PC-3 (cell line): ENCODE measurements at regions not wholly inside any gene's neighbourhood (a gene's known extent, or its start where the extent isn't known, plus 50 kb on each side); places are given as distances from the start of the nearest gene placed in this dataset.

Experiments
- ATAC-seq: fragments of 200-7000 bp; cut with Tn5 transposase; 2 replicates; pipeline ENCODE4 v1.9.1; 2020; ENCODE audit warnings: mild to moderate bottlenecking, moderate library complexity
- BruUV-seq: library from RNA; stranded (reverse); fragments of 400-500 nt; replicated peaks from 2 replicates; lab custom pipeline; 2021; lab: Mats Ljungman, UMichigan
- CTCF ChIA-PET: fragments of 300-600 bp; sonication (Branson Sonifier 250); formaldehyde crosslinking; loops from one replicate; lab custom pipeline; 2022; ENCODE audit warnings: antibody characterized with exemption; lab: Charles Lee
- POLR2A ChIA-PET: fragments of 300-600 bp; sonication (Branson Sonifier 250); formaldehyde crosslinking; loops from one replicate; lab custom pipeline; 2022; ENCODE audit warnings: antibody characterized with exemption; ENCODE audit not compliant: unreplicated experiment; lab: Charles Lee
- DNase-seq: peaks from one replicate; pipeline ENCODE4 v3.0.0-alpha.2; 2015
- H2AFZ ChIP-seq: fragments of 300-600 bp; sonication (generic); 2 replicates; pipeline ENCODE4 v1.6.0; 2016; ENCODE audit warnings: antibody characterized with exemption, low read length
- H3F3A ChIP-seq: fragments of 300-600 bp; sonication (generic); one replicate; pipeline ENCODE4 v1.6.0; 2017; ENCODE audit warnings: antibody characterized with exemption, low read length, control low read depth, mild to moderate bottlenecking; ENCODE audit not compliant: unreplicated experiment
- H3K27ac ChIP-seq: fragments of 300-600 bp; sonication (generic); 2 replicates; pipeline ENCODE4 v1.5.1; 2016; ENCODE audit warnings: mild to moderate bottlenecking, low read length
- H3K27me3 ChIP-seq: fragments of 300-600 bp; sonication (generic); 2 replicates; pipeline ENCODE4 v1.6.1; 2016; ENCODE audit warnings: low read length, mixed read lengths
- H3K36me3 ChIP-seq: fragments of 300-600 bp; sonication (generic); 2 replicates; pipeline ENCODE4 v1.6.1; 2016; ENCODE audit warnings: low read depth, mixed run types, low read length, mixed read lengths
- H3K4me1 ChIP-seq: fragments of 300-600 bp; sonication (generic); 2 replicates; pipeline ENCODE4 v1.5.1; 2016; ENCODE audit warnings: low read length; ENCODE audit not compliant: insufficient read depth
- H3K4me2 ChIP-seq: fragments of 300-600 bp; sonication (generic); 2 replicates; pipeline ENCODE4 v1.6.0; 2016; ENCODE audit warnings: low read length
- H3K4me3 ChIP-seq: fragments of 300-600 bp; sonication (generic); 2 replicates; pipeline ENCODE4 v1.5.1; 2016; ENCODE audit warnings: mild to moderate bottlenecking, low read length, mixed read lengths
- H3K79me2 ChIP-seq: fragments of 300-600 bp; sonication (generic); 2 replicates; pipeline ENCODE4 v1.6.1; 2017; ENCODE audit warnings: low read length, mixed read lengths
- H3K9ac ChIP-seq: fragments of 300-600 bp; sonication (generic); 2 replicates; pipeline ENCODE4 v1.6.0; 2016; ENCODE audit warnings: mild to moderate bottlenecking, low read length
- H3K9me2 ChIP-seq: fragments of 300-600 bp; sonication (generic); replicated peaks from 2 replicates; pipeline ENCODE4 v1.6.1; 2016; ENCODE audit warnings: mixed run types, low read length, mixed read lengths
- H3K9me3 ChIP-seq: fragments of 300-600 bp; sonication (generic); 2 replicates; pipeline ENCODE4 v1.6.1; 2016; ENCODE audit warnings: low read length, mixed read lengths
- H4K20me1 ChIP-seq: fragments of 300-600 bp; sonication (generic); 2 replicates; pipeline ENCODE4 v1.6.1; 2016; ENCODE audit warnings: low read length, mixed read lengths
- CTCF ChIP-seq: fragments of 300-600 bp; sonication (generic); conservative IDR thresholded peaks from 2 replicates; pipeline ENCODE4 v1.5.1; 2017; ENCODE audit warnings: antibody characterized with exemption, low read depth, mild to moderate bottlenecking, low read length
- EZH2 ChIP-seq: fragments of 300-600 bp; sonication (generic); IDR thresholded peaks from one replicate; pipeline ENCODE4 v1.6.1; 2017; ENCODE audit warnings: antibody characterized with exemption, mild to moderate bottlenecking, low read length; ENCODE audit not compliant: unreplicated experiment
- EZH2phosphoT487 ChIP-seq: fragments of 300-600 bp; sonication (generic); IDR thresholded peaks from 2 replicates; pipeline ENCODE4 v1.6.1; 2018; ENCODE audit warnings: mild to moderate bottlenecking, antibody characterized with exemption, low read length, borderline replicate concordance
- intact Hi-C: fragments of 100-400 bp; cut with micrococcal nuclease; formaldehyde crosslinking; loops from 2 replicates; pipeline ENCODE4 v1.9.0; 2023

GRCh38 chr3:17913359-17913758 lies 170.9 kb upstream of the TBC1D5 start:
- ATAC-seq = no peak

GRCh38 chr3:17911986-17912760 lies 169.7 kb upstream of the TBC1D5 start:
- ATAC-seq (no peak), DNase-seq (no peak)
- BruUV-seq = no TSS peak
- Histone ChIP-seq H3K36me3 (no peaks in the 10 kb centered on the region), H3K79me2 (no peaks in the 10 kb centered on the region), H3K4me1 (0 out of 2 replicates have a peak, but pooled peaks cover 4% of the 10 kb centered on the region), H4K20me1 (no peaks in the 10 kb centered on the region), H3K4me2 (no peak overlapping the region), H3K9ac (no peak overlapping the region), H3K27me3 (no peaks in the 10 kb centered on the region), H3F3A (no peaks in the 10 kb centered on the region), H2AFZ (no peak overlapping the region), H3K9me3 (no peaks in the 10 kb centered on the region), H3K9me2 (no peaks in the 10 kb centered on the region), H3K27ac (no peak overlapping the region), H3K4me3 (no peak overlapping the region)
- ChIA-PET POLR2A (no interaction called here), CTCF (no interaction called here)
- intact Hi-C loops = no loop called here
- no peak for TF ChIP-seq CTCF
- no peak for TF ChIP-seq EZH2phosphoT487
- no peak for TF ChIP-seq EZH2

More at GRCh38 chr3:17913359-17913758, 170.9 kb upstream of the TBC1D5 start:
- ChIA-PET POLR2A (no interaction called here), CTCF (no interaction called here)
- H3K4me1 ChIP-seq = 0 out of 2 replicates have a peak, but pooled peaks cover 4% of the 10 kb centered on the region
- BruUV-seq = no TSS peak
- H3K36me3 ChIP-seq = no peaks in the 10 kb centered on the region
- no peaks in the 10 kb centered on the region for H3K9me2 ChIP-seq
- H3K79me2 ChIP-seq = no peaks in the 10 kb centered on the region
- no peaks in the 10 kb centered on the region for H3K9me3 ChIP-seq
- H3K4me3 ChIP-seq = no peak overlapping the region
- no peak overlapping the region for H2AFZ ChIP-seq
- H3K27ac ChIP-seq = no peak overlapping the region
- no peak for TF ChIP-seq EZH2
- TF ChIP-seq EZH2phosphoT487 = no peak
- TF ChIP-seq CTCF = no peak
- intact Hi-C loops = no loop called here
- no peaks in the 10 kb centered on the region for H4K20me1 ChIP-seq
- no peak overlapping the region for H3K4me2 ChIP-seq
- H3K27me3 ChIP-seq = no peaks in the 10 kb centered on the region
- no peaks in the 10 kb centered on the region for H3F3A ChIP-seq
- DNase-seq = no peak
- no peak overlapping the region for H3K9ac ChIP-seq

- BruUV-seq = no TSS peak
Measured at GRCh38 chr3:17910922-17911321, 168.5 kb upstream of the TBC1D5 start.

More at GRCh38 chr3:17910922-17911321, 168.5 kb upstream of the TBC1D5 start:
- Histone ChIP-seq H3K27me3 (no peaks in the 10 kb centered on the region), H2AFZ (no peak overlapping the region), H3F3A (no peaks in the 10 kb centered on the region), H3K9me3 (no peaks in the 10 kb centered on the region), H4K20me1 (no peaks in the 10 kb centered on the region), H3K4me1 (0 out of 2 replicates have a peak, but pooled peaks cover 4% of the 10 kb centered on the region), H3K9ac (no peak overlapping the region), H3K9me2 (no peaks in the 10 kb centered on the region), H3K36me3 (no peaks in the 10 kb centered on the region; the same call in 1 of the 2 replicates), H3K4me3 (no peak overlapping the region), H3K4me2 (no peak overlapping the region), H3K79me2 (no peaks in the 10 kb centered on the region), H3K27ac (no peak overlapping the region)
- no peak for DNase-seq
- intact Hi-C loops = no loop called here
- no peak for ATAC-seq
- POLR2A ChIA-PET = interaction anchor here (0.8 kb wide), 1 partner anchor 271 kb away, joined by 4 read pairs; no protein-coding TSS in a partner anchor
- TF ChIP-seq CTCF (no peak), EZH2phosphoT487 (no peak), EZH2 (no peak)
- CTCF ChIA-PET = no interaction called here
